ENCODE measurements at regions not wholly inside any gene's neighbourhood (a gene's known extent, or its start where the extent isn't known, plus 50 kb on each side); places are given as distances from the start of the nearest gene placed in this dataset.

- Histone ChIP-seq H3K9me3 (no peaks in the 10 kb centered on the region), H3K36me3 (ENCODE audit: low read depth, missing control alignments) (no peaks in the 10 kb centered on the region), H3K4me1 (no peaks in the 10 kb centered on the region), H3K27me3 (no peaks in the 10 kb centered on the region), H3K4me3 (no peak overlapping the region), H3K27ac (no peak overlapping the region)
- WGBS, 2 donors = 46 to 57% methylated on average over 2 of the region's 2 CpGs
- intact Hi-C loops (cut with DNase I; ENCODE audit: low total_unique reads) = no loop called here
- no peak for DNase-seq
- TF ChIP-seq, protein P1, sequence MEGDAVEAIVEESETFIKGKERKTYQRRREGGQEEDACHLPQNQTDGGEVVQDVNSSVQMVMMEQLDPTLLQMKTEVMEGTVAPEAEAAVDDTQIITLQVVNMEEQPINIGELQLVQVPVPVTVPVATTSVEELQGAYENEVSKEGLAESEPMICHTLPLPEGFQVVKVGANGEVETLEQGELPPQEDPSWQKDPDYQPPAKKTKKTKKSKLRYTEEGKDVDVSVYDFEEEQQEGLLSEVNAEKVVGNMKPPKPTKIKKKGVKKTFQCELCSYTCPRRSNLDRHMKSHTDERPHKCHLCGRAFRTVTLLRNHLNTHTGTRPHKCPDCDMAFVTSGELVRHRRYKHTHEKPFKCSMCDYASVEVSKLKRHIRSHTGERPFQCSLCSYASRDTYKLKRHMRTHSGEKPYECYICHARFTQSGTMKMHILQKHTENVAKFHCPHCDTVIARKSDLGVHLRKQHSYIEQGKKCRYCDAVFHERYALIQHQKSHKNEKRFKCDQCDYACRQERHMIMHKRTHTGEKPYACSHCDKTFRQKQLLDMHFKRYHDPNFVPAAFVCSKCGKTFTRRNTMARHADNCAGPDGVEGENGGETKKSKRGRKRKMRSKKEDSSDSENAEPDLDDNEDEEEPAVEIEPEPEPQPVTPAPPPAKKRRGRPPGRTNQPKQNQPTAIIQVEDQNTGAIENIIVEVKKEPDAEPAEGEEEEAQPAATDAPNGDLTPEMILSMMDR (IDR thresholded peaks at IDR 0.05) = no peak
- TF ChIP-seq POLR2A (IDR thresholded peaks at IDR 0.05) = no peak
Measured at GRCh38 chr5:51644976-51645375, 261.7 kb downstream of the ISL1 start.

GRCh38 chr5:51646482-51646881, 263.2 kb downstream of the ISL1 start:
- no peak for DNase-seq
- no peaks in the 10 kb centered on the region for H3K27me3 ChIP-seq
- intact Hi-C loops (cut with DNase I; ENCODE audit: low total_unique reads) = no loop called here
- H3K27ac ChIP-seq = no peak overlapping the region
- H3K36me3 ChIP-seq (ENCODE audit: low read depth, missing control alignments) = no peaks in the 10 kb centered on the region
- no peaks in the 10 kb centered on the region for H3K4me1 ChIP-seq
- no peaks in the 10 kb centered on the region for H3K9me3 ChIP-seq
- H3K4me3 ChIP-seq = no peak overlapping the region
- no peak for TF ChIP-seq POLR2A (IDR thresholded peaks at IDR 0.05)
- TF ChIP-seq, protein P1 (IDR thresholded peaks at IDR 0.05) = no peak

- no peaks in the 10 kb centered on the region for H3K27me3 ChIP-seq
- no peaks in the 10 kb centered on the region for H3K4me1 ChIP-seq
- no peak overlapping the region for H3K4me3 ChIP-seq
- intact Hi-C loops (cut with DNase I; ENCODE audit: low total_unique reads) = no loop called here
- WGBS, 2 donors = 60 to 65% methylated on average over 1 of the region's 1 CpG
- no peaks in the 10 kb centered on the region for H3K9me3 ChIP-seq
- no peak for DNase-seq
- no peak for TF ChIP-seq POLR2A (IDR thresholded peaks at IDR 0.05)
- TF ChIP-seq, protein P1 (IDR thresholded peaks at IDR 0.05) = no peak
- H3K36me3 ChIP-seq (ENCODE audit: low read depth, missing control alignments) = no peaks in the 10 kb centered on the region
- H3K27ac ChIP-seq = no peak overlapping the region
Measured at GRCh38 chr5:51650824-51651223, 267.6 kb downstream of the ISL1 start.

- H3K4me1 ChIP-seq = no peaks in the 10 kb centered on the region
- 63% methylated on average over 2 of the region's 2 CpGs for WGBS, 2 donors
- H3K36me3 ChIP-seq (ENCODE audit: low read depth, missing control alignments) = no peaks in the 10 kb centered on the region
- H3K9me3 ChIP-seq = no peaks in the 10 kb centered on the region
- no peak overlapping the region for H3K27ac ChIP-seq
- no peak for DNase-seq
- TF ChIP-seq POLR2A (IDR thresholded peaks at IDR 0.05) = no peak
- TF ChIP-seq, protein P1 (IDR thresholded peaks at IDR 0.05) = no peak
- intact Hi-C loops (cut with DNase I; ENCODE audit: low total_unique reads) = no loop called here
- no peaks in the 10 kb centered on the region for H3K27me3 ChIP-seq
- no peak overlapping the region for H3K4me3 ChIP-seq
Measured at GRCh38 chr5:51651476-51651875, 268.2 kb downstream of the ISL1 start.

- no peak for DNase-seq
- WGBS, 2 donors = 60 to 68% methylated on average over 2 of the region's 2 CpGs
- H3K4me1 ChIP-seq = no peaks in the 10 kb centered on the region
- H3K27ac ChIP-seq = no peak overlapping the region
- no peaks in the 10 kb centered on the region for H3K27me3 ChIP-seq
- TF ChIP-seq POLR2A (IDR thresholded peaks at IDR 0.05) = no peak
- TF ChIP-seq, protein P1 (IDR thresholded peaks at IDR 0.05) = no peak
- no peaks in the 10 kb centered on the region for H3K9me3 ChIP-seq
- intact Hi-C loops (cut with DNase I; ENCODE audit: low total_unique reads) = no loop called here
- H3K4me3 ChIP-seq = no peak overlapping the region
- no peaks in the 10 kb centered on the region for H3K36me3 ChIP-seq (ENCODE audit: low read depth, missing control alignments)
Measured at GRCh38 chr5:51651889-51652288, 268.6 kb downstream of the ISL1 start.
